SK-N-DZ (cell line): ENCODE measurements at regions not wholly inside any gene's neighbourhood (a gene's known extent, or its start where the extent isn't known, plus 50 kb on each side); places are given as distances from the start of the nearest gene placed in this dataset.

ENCODE experiments used
- DNase-seq: peaks from one replicate; pipeline ENCODE4 v3.0.0-alpha.2; 2015; ENCODE audit warnings: low spot score

- DNase-seq = no peak
Observed at GRCh38 chr22:34897126-34897525, 168.8 kb upstream of the ISX start.

DNA sequence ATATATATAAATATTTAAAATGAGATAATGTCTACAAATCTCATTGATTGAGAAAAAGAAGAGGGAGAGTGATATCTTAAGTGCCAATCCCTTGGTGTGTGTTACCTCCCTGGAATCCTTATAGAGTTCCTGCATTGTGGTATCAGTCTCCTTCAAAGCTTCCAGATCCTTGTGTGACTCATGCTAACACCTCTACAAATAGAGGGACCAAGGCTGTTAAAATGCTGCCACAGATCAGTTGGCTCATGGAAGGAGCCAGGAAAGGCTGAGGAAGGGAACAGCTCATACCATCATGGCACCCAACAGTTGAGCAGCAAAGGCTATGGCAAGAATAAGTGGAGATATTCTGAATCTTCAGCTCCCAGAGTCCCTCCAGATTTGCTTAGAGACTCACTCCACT is 163.6 kb upstream of the ISX start:
- DNase-seq = no peak

DNA sequence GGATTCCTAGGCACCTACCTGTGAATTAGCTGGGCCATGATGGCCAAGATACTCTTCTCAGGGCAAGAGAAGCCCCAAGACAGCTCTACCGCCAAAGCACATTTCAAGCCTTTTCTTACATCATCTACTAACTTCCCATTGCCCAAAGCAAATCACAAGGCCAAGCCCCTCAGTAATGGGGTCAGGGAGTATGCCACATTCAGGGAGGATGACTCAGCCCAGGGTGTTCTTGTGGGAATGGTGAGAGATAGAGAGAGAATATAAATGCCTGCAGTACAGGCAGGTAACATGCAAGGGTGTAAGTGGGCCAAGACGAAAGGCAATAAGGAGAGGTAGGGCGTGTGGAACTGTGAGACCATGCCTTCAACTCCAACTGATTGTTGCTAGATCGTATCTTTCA is 162.5 kb upstream of the ISX start:
- DNase-seq = no peak

DNA sequence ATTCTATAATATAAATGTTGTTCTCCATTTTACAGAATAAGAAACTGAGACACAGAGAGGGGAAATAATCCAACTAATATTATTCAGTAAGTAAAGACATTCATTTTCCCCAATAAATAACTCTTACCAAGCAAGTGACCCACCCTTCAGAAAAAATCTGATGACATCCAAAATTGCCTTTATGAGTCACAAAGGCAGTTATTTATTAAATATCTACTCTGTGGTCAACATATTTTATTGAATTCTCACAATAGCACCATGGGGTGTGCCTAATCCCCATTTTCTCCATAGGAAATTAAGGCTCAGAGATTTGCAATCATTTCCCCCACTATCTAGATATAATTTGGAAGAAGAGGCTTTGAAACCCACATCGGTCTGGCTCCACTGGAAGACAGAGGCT is 161.5 kb upstream of the ISX start:
- DNase-seq = no peak

GRCh38 chr22:34913826-34914225 is 152.1 kb upstream of the ISX start:
- DNase-seq = no peak

DNA sequence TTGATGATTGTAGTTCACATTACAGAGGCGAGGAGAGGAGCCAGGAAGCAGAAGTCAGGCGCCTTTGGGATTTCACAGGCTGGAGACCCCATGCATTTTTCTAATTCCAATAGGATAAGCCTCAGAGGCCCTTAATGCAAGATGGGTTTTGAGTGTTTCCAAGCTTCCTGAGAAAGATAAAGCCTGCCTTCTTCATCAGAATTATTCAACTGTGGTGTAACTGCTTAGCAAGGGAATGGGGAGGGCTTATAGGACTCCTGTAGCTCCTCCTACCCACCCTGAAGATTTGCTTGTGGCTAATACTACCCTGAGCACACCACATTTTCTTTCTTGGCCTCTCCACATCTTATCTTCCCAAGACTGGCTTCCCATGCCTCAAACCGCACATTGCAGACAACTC is 151.1 kb upstream of the ISX start:
- no peak for DNase-seq

GRCh38 chr22:34917239-34917638 is 148.7 kb upstream of the ISX start:
- DNase-seq = no peak

DNA sequence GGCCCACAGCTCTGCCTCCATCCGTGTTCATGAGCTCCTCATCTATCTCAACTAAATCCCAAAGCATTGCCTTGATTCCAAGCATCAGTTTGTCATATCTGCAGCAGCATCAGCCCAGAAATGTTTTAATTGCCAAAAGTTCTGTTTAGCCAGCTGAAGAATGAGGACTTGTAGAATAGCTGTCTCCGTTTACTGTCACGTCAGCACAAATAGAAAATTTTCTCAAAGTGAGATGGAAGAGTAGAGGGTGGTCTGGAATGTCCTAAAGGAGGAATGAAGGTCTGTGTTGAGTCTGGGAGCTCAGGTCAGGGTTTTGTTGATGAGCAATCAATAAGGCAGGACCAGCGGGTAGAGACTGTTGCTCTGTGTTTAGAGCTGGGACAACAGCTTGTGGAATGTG is 134.9 kb upstream of the ISX start:
- DNase-seq = no peak

GRCh38 chr22:34934261-34934660 is 131.7 kb upstream of the ISX start:
- DNase-seq = no peak

DNA sequence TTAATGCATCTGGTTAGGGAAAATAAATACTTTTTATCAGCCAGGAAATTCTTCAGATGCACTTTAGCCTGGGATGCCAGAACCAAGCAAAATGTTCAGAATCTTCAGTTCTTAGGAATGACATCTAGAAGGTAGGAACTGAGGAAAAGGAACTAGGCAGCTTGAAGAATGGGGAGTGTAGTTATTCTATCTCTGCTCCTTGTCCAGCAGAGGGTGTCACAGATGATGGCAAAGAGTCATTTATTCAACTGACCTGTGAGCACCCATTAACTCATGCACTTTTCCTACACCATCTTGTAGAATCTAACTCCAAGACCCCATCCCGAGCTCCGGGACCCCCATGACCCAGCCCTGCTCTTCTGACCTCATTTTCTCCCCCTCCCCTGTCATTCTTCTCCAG is 122.1 kb upstream of the ISX start:
- no peak for DNase-seq

DNA sequence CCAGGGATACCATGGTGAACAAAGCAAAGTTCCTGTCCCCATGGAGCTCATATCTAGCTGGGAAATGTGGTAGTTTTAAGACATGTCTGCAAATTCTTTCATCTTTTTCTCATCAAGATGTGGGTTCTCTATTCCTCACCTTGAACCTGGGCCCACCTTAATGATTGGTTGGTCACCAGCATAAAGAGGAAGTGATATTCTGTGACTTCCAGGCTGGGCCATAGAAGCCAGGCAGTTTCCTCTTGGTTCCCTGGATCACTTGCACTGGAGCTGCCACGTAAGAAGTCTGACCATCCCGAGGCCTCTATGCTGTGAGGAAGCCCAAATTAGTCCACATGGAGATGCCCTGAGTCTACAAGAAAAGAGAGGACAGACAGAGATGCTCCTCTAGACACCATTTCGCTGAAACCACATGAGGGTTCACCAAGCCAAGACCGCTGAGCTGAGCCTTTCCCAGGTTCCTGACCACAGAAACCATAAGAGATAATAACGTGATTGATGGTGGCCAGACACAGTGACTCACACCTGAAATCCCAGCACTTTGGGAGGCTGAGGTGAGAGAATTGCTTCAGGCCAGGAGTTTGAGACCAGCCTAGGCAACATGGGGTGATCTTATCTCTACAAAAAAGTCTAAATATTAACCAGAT is 119.5 kb upstream of the ISX start:
- DNase-seq = no peak

DNA sequence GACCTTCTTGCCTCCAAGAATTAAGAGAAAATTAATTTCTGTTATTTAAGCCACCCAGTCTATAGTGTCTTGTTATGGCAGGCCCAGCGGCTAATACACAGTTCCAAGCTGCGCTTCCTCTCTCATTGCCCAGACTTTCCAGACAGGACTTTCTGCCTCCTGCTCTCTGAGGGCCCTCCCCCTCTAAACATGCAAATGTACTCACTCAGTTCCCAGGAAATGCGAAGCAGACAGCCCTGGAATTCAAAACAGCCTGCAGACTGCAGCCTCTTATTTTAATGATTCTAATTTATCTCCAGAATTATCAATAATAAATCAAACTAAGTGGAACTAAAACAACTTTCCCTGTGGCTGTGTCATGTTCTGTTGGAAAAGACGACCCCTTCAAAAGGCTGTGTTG is 115.5 kb upstream of the ISX start:
- DNase-seq = no peak

GRCh38 chr22:34951212-34951611 is 114.7 kb upstream of the ISX start:
- DNase-seq = no peak

DNA sequence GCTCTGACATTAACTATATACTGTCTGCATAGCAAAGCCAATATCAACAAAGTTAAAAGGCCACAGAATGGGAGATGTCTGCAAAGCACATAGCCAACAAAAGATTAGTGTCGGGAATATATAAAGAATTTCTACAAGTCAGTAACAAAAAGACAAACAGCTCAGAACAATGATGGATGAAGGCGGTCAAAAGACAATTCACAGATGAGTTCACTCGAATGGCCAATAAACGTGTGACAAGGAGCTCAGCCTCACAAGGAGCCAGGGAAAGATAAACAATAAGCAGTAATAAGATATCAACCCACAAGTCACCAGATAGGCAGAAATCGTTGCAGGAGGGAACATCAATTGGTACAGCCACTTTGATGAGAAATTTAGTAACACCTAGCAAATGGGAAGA is 106.0 kb upstream of the ISX start:
- DNase-seq = no peak

- DNase-seq = no peak
Observed at GRCh38 chr22:34966980-34967565, 98.9 kb upstream of the ISX start.

- no peak for DNase-seq
Observed at GRCh38 chr22:34969001-34969790, 96.8 kb upstream of the ISX start.

GRCh38 chr22:34971456-34971855 is 94.5 kb upstream of the ISX start:
- no peak for DNase-seq

GRCh38 chr22:34972191-34972897 is 93.6 kb upstream of the ISX start:
- no peak for DNase-seq

DNA sequence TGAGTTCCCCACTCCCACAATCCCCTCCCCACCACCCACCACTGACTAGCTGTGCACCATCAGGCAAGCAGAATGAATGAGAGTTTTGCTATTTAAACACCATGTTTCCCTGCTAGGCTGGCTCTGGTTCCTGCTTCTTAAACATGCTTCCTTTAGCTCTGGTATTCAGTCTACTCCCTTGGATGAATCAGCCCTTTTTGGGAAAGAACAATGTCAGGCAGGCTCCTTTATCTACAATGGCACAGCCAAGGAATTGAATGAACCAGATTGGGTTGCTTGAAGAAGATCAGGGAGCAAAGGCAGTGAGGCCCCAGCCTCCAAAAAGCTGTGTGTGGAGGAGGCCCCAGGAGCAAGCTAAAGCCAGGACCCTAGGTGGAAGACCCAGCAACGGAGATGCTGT is 92.9 kb upstream of the ISX start:
- no peak for DNase-seq

DNA sequence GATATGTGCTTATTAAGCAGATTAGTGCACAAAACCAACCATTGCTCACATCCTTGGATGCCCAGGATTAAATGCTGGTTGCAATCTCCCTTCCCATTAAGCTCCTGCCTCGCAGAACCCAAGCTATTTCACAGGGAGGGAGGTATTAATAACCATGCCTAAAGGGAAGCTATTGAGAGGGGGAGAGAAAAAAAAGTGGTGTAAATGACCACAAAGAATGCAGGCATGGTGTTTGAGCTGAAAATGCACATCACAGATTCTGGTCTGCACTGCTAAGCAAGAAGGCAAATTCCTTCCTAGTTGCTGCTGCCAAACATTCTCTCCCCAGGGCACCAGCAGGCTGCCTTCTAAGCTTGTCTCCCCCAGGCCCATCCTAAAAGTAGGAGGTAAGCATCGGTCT is 92.0 kb upstream of the ISX start:
- DNase-seq = no peak

DNA sequence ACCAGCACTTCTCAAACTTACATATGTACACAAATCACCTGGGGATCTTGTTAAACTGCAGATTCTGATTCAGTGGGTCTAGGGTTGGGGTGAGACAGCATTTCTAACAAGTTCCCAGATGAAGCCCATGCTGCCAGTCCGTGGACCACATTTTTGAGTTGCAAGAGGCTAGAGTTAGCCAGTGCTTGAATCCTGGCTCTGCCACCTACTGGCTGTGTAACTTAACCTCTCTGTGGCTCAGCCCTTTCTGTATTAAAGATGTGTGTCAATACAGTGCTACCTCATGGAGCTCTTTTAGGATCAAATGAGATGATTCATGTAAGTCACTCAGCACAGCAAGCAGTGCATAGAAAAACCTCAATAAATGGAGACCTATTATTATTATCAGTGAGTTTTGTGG is 90.2 kb upstream of the ISX start:
- DNase-seq = no peak

DNA sequence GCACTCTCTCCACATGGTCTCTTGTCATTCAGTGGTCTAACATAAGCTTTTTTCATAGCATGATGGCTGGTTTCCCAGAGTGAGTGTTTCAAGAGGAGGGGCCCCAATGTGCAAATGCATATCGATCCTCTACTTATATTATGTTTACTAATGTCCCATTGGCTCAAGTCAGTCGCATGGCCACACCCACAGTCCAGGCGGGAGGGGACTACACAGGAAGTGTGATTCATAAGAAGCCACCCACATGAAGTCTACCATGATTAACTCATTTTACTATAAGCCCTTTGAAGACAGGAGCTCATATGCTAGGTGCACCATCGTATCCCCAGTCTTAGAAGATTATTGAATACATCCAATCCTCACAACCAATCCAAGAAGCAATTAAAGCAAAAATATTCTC is 89.5 kb upstream of the ISX start:
- DNase-seq = no peak

DNA sequence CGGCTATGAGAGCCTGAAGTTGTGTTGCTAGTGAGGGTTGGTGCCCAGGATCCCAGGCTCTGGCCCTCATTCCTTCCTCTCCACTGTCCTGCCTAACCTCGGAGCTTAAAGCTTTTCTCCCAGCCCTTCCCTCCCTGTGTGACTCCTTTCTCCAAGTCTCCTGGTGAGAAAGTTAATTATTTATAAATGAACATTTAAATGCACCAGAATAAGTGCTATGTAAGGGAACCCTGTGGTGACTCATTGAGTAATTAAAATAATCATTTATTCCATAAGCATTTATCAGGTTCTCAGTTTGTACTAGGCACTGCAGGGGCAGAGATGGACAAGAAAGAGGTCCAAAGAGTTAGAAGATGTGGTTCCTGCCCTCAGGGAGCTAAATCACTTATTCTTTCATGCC is 89.1 kb upstream of the ISX start:
- no peak for DNase-seq
